Lower leg skin (tissue), 3 donors: ENCODE measurements at regions not wholly inside any gene's neighbourhood (a gene's known extent, or its start where the extent isn't known, plus 50 kb on each side); places are given as distances from the start of the nearest gene placed in this dataset.

ENCODE experiments used
- CTCF ChIP-seq, 3 donors: fragments of 450-650 bp; IDR thresholded peaks; one replicate each; pipeline ENCODE4 v1.5.1; 2016; ENCODE audit warnings: antibody characterized with exemption in 3 of 3, mild to moderate bottlenecking in 3 of 3, moderate library complexity in 2 of 3
- POLR2A ChIP-seq, 2 donors: fragments of 450-650 bp; IDR thresholded peaks; one replicate each; pipeline ENCODE4 v1.6.1; 2016 to 2017; ENCODE audit warnings: antibody characterized with exemption in 2 of 2, mild to moderate bottlenecking in 1 of 2, moderate library complexity in 1 of 2

GRCh38 chrX:126929071-126929470, 109.5 kb downstream of the PRR32 start:
- TF ChIP-seq CTCF (IDR thresholded peaks at IDR 0.05): no peak
- no peak for TF ChIP-seq POLR2A (IDR thresholded peaks at IDR 0.05)
